Adrenal gland (tissue), 9 donors: ENCODE measurements at regions not wholly inside any gene's neighbourhood (a gene's known extent, or its start where the extent isn't known, plus 50 kb on each side); places are given as distances from the start of the nearest gene placed in this dataset.

ENCODE experiments used
- DNase-seq, 7 donors: peaks; one replicate each; pipeline ENCODE4 v3.0.0-alpha.2; 2019 to 2020
- H3K27ac ChIP-seq, 5 donors: fragments of 200-600 bp; sonication (generic) in 4 of 5; 1 replicate in 3 of 5; 2 replicates in 2 of 5; pipeline versions ENCODE4 v1.5.1 to v1.8.0; 2016 to 2020; ENCODE audit warnings: mild to moderate bottlenecking in 1 of 5
- H3K27me3 ChIP-seq: fragments of 200-600 bp; 2 replicates; pipeline ENCODE4 v1.8.0; 2021
- H3K36me3 ChIP-seq, 2 donors: fragments of 200-600 bp; replicated peaks in 1 of 2; 1 replicate in 1 of 2; 2 replicates in 1 of 2; pipeline versions ENCODE4 v1.5.1 to v1.8.0; 2018 to 2022
- H3K4me1 ChIP-seq, 2 donors: fragments of 200-600 bp; replicated peaks in 1 of 2; 1 replicate in 1 of 2; 2 replicates in 1 of 2; pipeline versions ENCODE4 v1.5.1 to v1.8.0; 2018 to 2021
- H3K4me3 ChIP-seq, 4 donors: fragments of 200-600 bp; sonication (generic) in 3 of 4; one replicate each; pipeline ENCODE4 v1.5.1; 2016 to 2018
- H3K9me3 ChIP-seq, 3 donors: fragments of 200-600 bp; sonication (generic) in 1 of 3; replicated peaks in 1 of 3; 1 replicate in 2 of 3; 2 replicates in 1 of 3; pipeline versions ENCODE4 v1.5.1 to v1.8.0; 2016 to 2021
- CTCF ChIP-seq, 6 experiments: fragments of 450-650 bp in 4 of 6; fragments of 200-600 bp in 2 of 6; sonication (generic) in 1 of 6; IDR thresholded peaks; 1 replicate in 5 of 6; 2 replicates in 1 of 6; pipeline versions ENCODE4 v1.5.1 to v1.8.0; 2016 to 2021; ENCODE audit warnings: antibody characterized with exemption in 6 of 6, mild to moderate bottlenecking in 2 of 6, moderate library complexity in 1 of 6
- POLR2A ChIP-seq, 2 donors: fragments of 450-650 bp; IDR thresholded peaks; one replicate each; pipeline ENCODE4 v1.6.1; 2017; ENCODE audit warnings: antibody characterized with exemption in 2 of 2, mild to moderate bottlenecking in 2 of 2, moderate library complexity in 1 of 2
- WGBS, 4 donors: extraction: QIAGEN DNeasy Blood & Tissue Kit in 2 of 4; methylation state at CpG; one replicate each; pipeline versions ENCODE4 v1.1.5 to v1.1.7; 2013 to 2017; 5-methylcytosine and 5-hydroxymethylcytosine counted together
- intact Hi-C, 2 donors: fragments of 100-400 bp; cut with DNase I; formaldehyde crosslinking; loops; one replicate each; pipeline versions ENCODE4 v1.14.1 to v1.15.0; 2022 to 2023
- donor health status: healthy with polysubstance abuse.
- donor health status: Bipolar disorder and iron deficiency.
- donor health status: DM: yes; HTN: yes; CAD: no.
- donor health status: DM: no; HTN: no; CAD: no.
- donor health status: DM: no; HTN: no; CAD: no.

- no peak for TF ChIP-seq POLR2A (IDR thresholded peaks at IDR 0.05)
- TF ChIP-seq CTCF (IDR thresholded peaks at IDR 0.05): no peak
- H3K9me3 ChIP-seq: no peaks in the 10 kb centered on the region
- H3K27me3 ChIP-seq: no peaks in the 10 kb centered on the region
- no peak for DNase-seq
- H3K27ac ChIP-seq: no peak overlapping the region
- no peaks in the 10 kb centered on the region for H3K4me1 ChIP-seq
- no peaks in the 10 kb centered on the region for H3K36me3 ChIP-seq
- intact Hi-C loops: no loop called here
- H3K4me3 ChIP-seq: no peak overlapping the region
- 72 to 83% (median 78%) methylated on average over 10 of the region's 10 CpGs for WGBS, 4 donors
These were observed 60.6 kb upstream of the CD34 start for GRCh38 chr1:207971331-207972219.

- Histone ChIP-seq H3K27me3 (no peaks in the 10 kb centered on the region), H3K4me1 (peaks cover 0 to 4% of the 10 kb centered on the region in 2 donors), H3K9me3 (no peaks in the 10 kb centered on the region), H3K27ac (no peak overlapping the region), H3K4me3 (no peak overlapping the region), H3K36me3 (no peaks in the 10 kb centered on the region)
- WGBS, 4 donors: 78 to 85% (median 80%) methylated on average over 16 of the region's 16 CpGs
- intact Hi-C loops: no loop called here
- DNase-seq: no peak
- TF ChIP-seq CTCF (IDR thresholded peaks at IDR 0.05) (no peak), POLR2A (IDR thresholded peaks at IDR 0.05) (no peak)
These were observed 59.7 kb upstream of the CD34 start for GRCh38 chr1:207970329-207971233.

- Histone ChIP-seq H3K4me3 (no peak overlapping the region), H3K27ac (no peak overlapping the region), H3K9me3 (no peaks in the 10 kb centered on the region), H3K4me1 (peaks cover 0 to 14% of the 10 kb centered on the region in 2 donors), H3K36me3 (no peaks in the 10 kb centered on the region), H3K27me3 (no peaks in the 10 kb centered on the region)
- intact Hi-C loops: loop anchor here in 1 of 2 donors (10.0 kb wide), 1 partner anchor 135 kb away; no protein-coding TSS in a partner anchor
- no peak for DNase-seq
- 79 to 100% (median 94%) methylated on average over 2 of the region's 2 CpGs for WGBS, 4 donors
- no peak for TF ChIP-seq CTCF (IDR thresholded peaks at IDR 0.05)
These were observed 58.6 kb upstream of the CD34 start for GRCh38 chr1:207969528-207969927.

DNA sequence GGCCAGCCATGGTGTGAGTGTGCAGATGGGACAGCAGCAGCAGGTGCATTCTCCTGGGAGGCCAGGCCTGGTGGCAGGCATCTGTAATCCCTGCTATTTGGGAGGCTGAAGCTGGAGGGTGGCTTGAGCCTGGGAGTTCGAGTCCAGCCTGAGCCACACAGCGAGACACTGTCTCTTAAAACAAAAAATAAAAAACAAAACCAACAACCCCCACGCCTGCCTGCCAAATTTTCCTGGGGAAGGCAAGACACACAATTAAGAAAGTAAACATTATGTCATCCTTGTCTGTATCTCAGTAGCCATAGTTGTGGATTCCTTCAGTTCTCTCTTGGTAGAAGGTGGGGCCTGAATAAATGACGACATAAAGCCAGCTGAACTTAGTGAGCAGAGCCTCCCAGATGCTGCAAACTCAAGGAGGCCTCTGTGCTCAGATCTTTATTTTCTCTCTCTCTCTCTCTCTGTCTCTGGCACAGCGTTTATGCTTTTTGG, 57.6 kb upstream of the CD34 start:
- no peak for TF ChIP-seq POLR2A (IDR thresholded peaks at IDR 0.05)
- no peak for TF ChIP-seq CTCF (IDR thresholded peaks at IDR 0.05)
- Histone ChIP-seq H3K27ac (no peak overlapping the region), H3K36me3 (no peaks in the 10 kb centered on the region), H3K4me3 (no peak overlapping the region), H3K4me1 (peaks cover 6 to 23% of the 10 kb centered on the region in 2 donors), H3K27me3 (no peaks in the 10 kb centered on the region), H3K9me3 (no peaks in the 10 kb centered on the region)
- intact Hi-C loops: loop anchor here in 1 of 2 donors (10.0 kb wide), 1 partner anchor 134 kb away; no protein-coding TSS in a partner anchor
- WGBS, 4 donors: 65 to 80% (median 73%) methylated on average over 5 of the region's 5 CpGs
- DNase-seq: no peak
